ENCODE measurements at regions not wholly inside any gene's neighbourhood (a gene's known extent, or its start where the extent isn't known, plus 50 kb on each side); places are given as distances from the start of the nearest gene placed in this dataset.

- Histone ChIP-seq H3K27me3 (replicated peaks in 2 of 5; ENCODE audit: control insufficient read depth in 4 of 5, insufficient read depth in 5 of 5, low read length in 4 of 5) (no peaks in the 10 kb centered on the region), H3K36me3 (ENCODE audit: control insufficient read depth in 4 of 4, insufficient read depth in 4 of 4, low read length in 3 of 4) (no peaks in the 10 kb centered on the region), H3K9me3 (ENCODE audit: control extremely low read depth in 1 of 5, control insufficient read depth in 4 of 5, insufficient read depth in 2 of 5, low read depth in 1 of 5, low read length in 4 of 5) (no peaks in the 10 kb centered on the region), H3K27ac (ENCODE audit: insufficient read depth in 1 of 2, low read depth in 1 of 2, low read length in 2 of 2, poor library complexity in 1 of 2, severe bottlenecking in 2 of 2) (no peak overlapping the region), H3K4me3 (ENCODE audit: control insufficient read depth in 1 of 7, extremely low read depth in 1 of 7, insufficient read depth in 4 of 7, low read depth in 2 of 7, low read length in 6 of 7) (no peak overlapping the region), H3K4me1 (ENCODE audit: control extremely low read depth in 1 of 4, control insufficient read depth in 4 of 4, insufficient read depth in 4 of 4, low read length in 3 of 4) (peaks cover 0 to 7% (median 2%) of the 10 kb centered on the region in 4 experiments)
- ChIA-PET POLR2A (no interaction called here), CTCF (no interaction called here)
- WGBS (ENCODE audit: insufficient coverage) = 10% methylated on average over 2 of the region's 5 CpGs
- DNase-seq = peak in 1 of 3 donors; percentile 12
Observed at GRCh38 chr1:200342511-200343311, 67.1 kb downstream of the ZNF281 start.

GRCh38 chr1:200338451-200338850 is 71.4 kb downstream of the ZNF281 start:
- WGBS (ENCODE audit: insufficient coverage) = 94% methylated on average over 2 of the region's 2 CpGs
- Histone ChIP-seq H3K4me3 (ENCODE audit: control insufficient read depth in 1 of 7, extremely low read depth in 1 of 7, insufficient read depth in 4 of 7, low read depth in 2 of 7, low read length in 6 of 7) (no peak overlapping the region), H3K4me1 (ENCODE audit: control extremely low read depth in 1 of 4, control insufficient read depth in 4 of 4, insufficient read depth in 4 of 4, low read length in 3 of 4) (peaks cover 0 to 14% (median 7%) of the 10 kb centered on the region in 4 experiments), H3K27me3 (replicated peaks in 2 of 5; ENCODE audit: control insufficient read depth in 4 of 5, insufficient read depth in 5 of 5, low read length in 4 of 5) (no peaks in the 10 kb centered on the region), H3K9me3 (ENCODE audit: control extremely low read depth in 1 of 5, control insufficient read depth in 4 of 5, insufficient read depth in 2 of 5, low read depth in 1 of 5, low read length in 4 of 5) (no peaks in the 10 kb centered on the region), H3K36me3 (ENCODE audit: control insufficient read depth in 4 of 4, insufficient read depth in 4 of 4, low read length in 3 of 4) (no peaks in the 10 kb centered on the region), H3K27ac (ENCODE audit: insufficient read depth in 1 of 2, low read depth in 1 of 2, low read length in 2 of 2, poor library complexity in 1 of 2, severe bottlenecking in 2 of 2) (no peak overlapping the region)
- POLR2A ChIA-PET = interaction anchor here (0.5 kb wide), 1 partner anchor 66 kb away, joined by 3 read pairs; no protein-coding TSS in a partner anchor
- no peak for DNase-seq
- CTCF ChIA-PET = interaction anchor here (1.0 to 1.3 kb wide), 3 partner anchors 8 to 13 kb away, joined by 3 to 6 read pairs (median 4); no protein-coding TSS in a partner anchor

- H3K27me3 ChIP-seq (replicated peaks in 2 of 5; ENCODE audit: control insufficient read depth in 4 of 5, insufficient read depth in 5 of 5, low read length in 4 of 5) = no peaks in the 10 kb centered on the region
- H3K36me3 ChIP-seq (ENCODE audit: control insufficient read depth in 4 of 4, insufficient read depth in 4 of 4, low read length in 3 of 4) = no peaks in the 10 kb centered on the region
- CTCF ChIA-PET = interaction anchor here (1.0 to 1.3 kb wide), 3 partner anchors 8 to 13 kb away, joined by 3 to 6 read pairs (median 4); no protein-coding TSS in a partner anchor
- no peak overlapping the region for H3K27ac ChIP-seq (ENCODE audit: insufficient read depth in 1 of 2, low read depth in 1 of 2, low read length in 2 of 2, poor library complexity in 1 of 2, severe bottlenecking in 2 of 2)
- H3K4me3 ChIP-seq (ENCODE audit: control insufficient read depth in 1 of 7, extremely low read depth in 1 of 7, insufficient read depth in 4 of 7, low read depth in 2 of 7, low read length in 6 of 7) = no peak overlapping the region
- WGBS (ENCODE audit: insufficient coverage) = 51% methylated on average over 3 of the region's 3 CpGs
- POLR2A ChIA-PET = no interaction called here
- H3K4me1 ChIP-seq (ENCODE audit: control extremely low read depth in 1 of 4, control insufficient read depth in 4 of 4, insufficient read depth in 4 of 4, low read length in 3 of 4) = peaks cover 0 to 14% (median 7%) of the 10 kb centered on the region in 4 experiments
- no peak for DNase-seq
- H3K9me3 ChIP-seq (ENCODE audit: control extremely low read depth in 1 of 5, control insufficient read depth in 4 of 5, insufficient read depth in 2 of 5, low read depth in 1 of 5, low read length in 4 of 5) = no peaks in the 10 kb centered on the region
Observed at GRCh38 chr1:200337831-200338230, 72.0 kb downstream of the ZNF281 start.

GRCh38 chr1:200337410-200337809 is 72.4 kb downstream of the ZNF281 start:
- H3K36me3 ChIP-seq (ENCODE audit: control insufficient read depth in 4 of 4, insufficient read depth in 4 of 4, low read length in 3 of 4) = no peaks in the 10 kb centered on the region
- CTCF ChIA-PET = interaction anchor here (1.3 kb wide), 1 partner anchor 12 kb away, joined by 6 read pairs; no protein-coding TSS in a partner anchor
- no peak overlapping the region for H3K27ac ChIP-seq (ENCODE audit: insufficient read depth in 1 of 2, low read depth in 1 of 2, low read length in 2 of 2, poor library complexity in 1 of 2, severe bottlenecking in 2 of 2)

GRCh38 chr1:200336901-200337391 is 72.9 kb downstream of the ZNF281 start:
- ChIA-PET CTCF (no interaction called here), POLR2A (no interaction called here)
- no peak for DNase-seq
- H3K27me3 ChIP-seq (replicated peaks in 2 of 5; ENCODE audit: control insufficient read depth in 4 of 5, insufficient read depth in 5 of 5, low read length in 4 of 5) = no peaks in the 10 kb centered on the region
- peaks cover 0 to 11% (median 7%) of the 10 kb centered on the region in 4 experiments for H3K4me1 ChIP-seq (ENCODE audit: control extremely low read depth in 1 of 4, control insufficient read depth in 4 of 4, insufficient read depth in 4 of 4, low read length in 3 of 4)
- H3K4me3 ChIP-seq (ENCODE audit: control insufficient read depth in 1 of 7, extremely low read depth in 1 of 7, insufficient read depth in 4 of 7, low read depth in 2 of 7, low read length in 6 of 7) = no peak overlapping the region
- no peak overlapping the region for H3K27ac ChIP-seq (ENCODE audit: insufficient read depth in 1 of 2, low read depth in 1 of 2, low read length in 2 of 2, poor library complexity in 1 of 2, severe bottlenecking in 2 of 2)
- no peaks in the 10 kb centered on the region for H3K36me3 ChIP-seq (ENCODE audit: control insufficient read depth in 4 of 4, insufficient read depth in 4 of 4, low read length in 3 of 4)
- no peaks in the 10 kb centered on the region for H3K9me3 ChIP-seq (ENCODE audit: control extremely low read depth in 1 of 5, control insufficient read depth in 4 of 5, insufficient read depth in 2 of 5, low read depth in 1 of 5, low read length in 4 of 5)
- 38% methylated on average over 3 of the region's 4 CpGs for WGBS (ENCODE audit: insufficient coverage)

More at GRCh38 chr1:200337410-200337809, 72.4 kb downstream of the ZNF281 start:
- POLR2A ChIA-PET = no interaction called here
- H3K9me3 ChIP-seq (ENCODE audit: control extremely low read depth in 1 of 5, control insufficient read depth in 4 of 5, insufficient read depth in 2 of 5, low read depth in 1 of 5, low read length in 4 of 5) = no peaks in the 10 kb centered on the region
- peak in 2 of 3 donors; percentile 17 to 33 for DNase-seq
- WGBS (ENCODE audit: insufficient coverage) = 10% methylated on average over 2 of the region's 2 CpGs
- peaks cover 0 to 12% (median 7%) of the 10 kb centered on the region in 4 experiments for H3K4me1 ChIP-seq (ENCODE audit: control extremely low read depth in 1 of 4, control insufficient read depth in 4 of 4, insufficient read depth in 4 of 4, low read length in 3 of 4)
- H3K27me3 ChIP-seq (replicated peaks in 2 of 5; ENCODE audit: control insufficient read depth in 4 of 5, insufficient read depth in 5 of 5, low read length in 4 of 5) = no peaks in the 10 kb centered on the region
- no peak overlapping the region for H3K4me3 ChIP-seq (ENCODE audit: control insufficient read depth in 1 of 7, extremely low read depth in 1 of 7, insufficient read depth in 4 of 7, low read depth in 2 of 7, low read length in 6 of 7)

- CTCF ChIA-PET = no interaction called here
- WGBS (ENCODE audit: insufficient coverage) = no CpG with 5 or more reads among the region's 4 CpGs
Observed at GRCh38 chr1:200336101-200336845, 73.6 kb downstream of the ZNF281 start.

More at GRCh38 chr1:200336101-200336845, 73.6 kb downstream of the ZNF281 start:
- no peak for DNase-seq
- Histone ChIP-seq H3K27me3 (replicated peaks in 2 of 5; ENCODE audit: control insufficient read depth in 4 of 5, insufficient read depth in 5 of 5, low read length in 4 of 5) (no peaks in the 10 kb centered on the region), H3K9me3 (ENCODE audit: control extremely low read depth in 1 of 5, control insufficient read depth in 4 of 5, insufficient read depth in 2 of 5, low read depth in 1 of 5, low read length in 4 of 5) (no peaks in the 10 kb centered on the region), H3K36me3 (ENCODE audit: control insufficient read depth in 4 of 4, insufficient read depth in 4 of 4, low read length in 3 of 4) (no peaks in the 10 kb centered on the region), H3K27ac (ENCODE audit: insufficient read depth in 1 of 2, low read depth in 1 of 2, low read length in 2 of 2, poor library complexity in 1 of 2, severe bottlenecking in 2 of 2) (no peak overlapping the region), H3K4me3 (ENCODE audit: control insufficient read depth in 1 of 7, extremely low read depth in 1 of 7, insufficient read depth in 4 of 7, low read depth in 2 of 7, low read length in 6 of 7) (no peak overlapping the region), H3K4me1 (ENCODE audit: control extremely low read depth in 1 of 4, control insufficient read depth in 4 of 4, insufficient read depth in 4 of 4, low read length in 3 of 4) (peaks cover 0 to 11% (median 7%) of the 10 kb centered on the region in 4 experiments)
- POLR2A ChIA-PET = no interaction called here
